ENCODE measurements at regions not wholly inside any gene's neighbourhood (a gene's known extent, or its start where the extent isn't known, plus 50 kb on each side); places are given as distances from the start of the nearest gene placed in this dataset.
"Not testable (repeated sequence)": the region's sequence is repeated elsewhere in the genome, so short reads cannot be mapped to it uniquely, and the experiment has no call there.

GRCh38 chr3:31319332-31319731 is 213.4 kb upstream of the STT3B start:
- peak overlapping the region; percentile 55 for H2BK120ac ChIP-seq (ENCODE audit: insufficient read depth, low read length, poor library complexity)

GRCh38 chr3:31321620-31322019 is 211.1 kb upstream of the STT3B start:
- Histone ChIP-seq H3K4me1 (ENCODE audit: control insufficient read depth in 1 of 2, insufficient read depth in 2 of 2, low read length in 2 of 2) (no peaks in the 10 kb centered on the region), H3K9me3 (ENCODE audit: insufficient read depth, low read depth, low read length) (no peaks in the 10 kb centered on the region), H3K9ac (ENCODE audit: low read length) (no peak overlapping the region), H3K4me2 (ENCODE audit: low read length) (no peak overlapping the region), H2BK5ac (ENCODE audit: low read depth, low read length, poor library complexity) (no peak overlapping the region), H3K27me3 (ENCODE audit: insufficient read depth, low read length) (no peaks in the 10 kb centered on the region), H3K4me3 (ENCODE audit: low read depth, low read length) (no peak overlapping the region), H2AFZ (ENCODE audit: insufficient read depth, low read length, poor library complexity) (no peak overlapping the region), H3K14ac (ENCODE audit: low read length) (no peak overlapping the region), H2AK5ac (ENCODE audit: low read length) (no peak overlapping the region), H4K12ac (ENCODE audit: low read depth, low read length) (no peak overlapping the region), H3K27ac (ENCODE audit: low read depth, low read length) (no peak overlapping the region), H2BK12ac (ENCODE audit: low read length) (no peak overlapping the region), H3K79me1 (ENCODE audit: low read length) (no peaks in the 10 kb centered on the region), H4K8ac (ENCODE audit: low read depth, low read length) (no peak overlapping the region), H3K4ac (ENCODE audit: low read depth, low read length) (no peak overlapping the region), H3K18ac (ENCODE audit: low read length) (no peak overlapping the region), H3K36me3 (ENCODE audit: control insufficient read depth in 1 of 2, insufficient read depth in 2 of 2, low read length in 2 of 2) (peaks cover 0 to 2% of the 10 kb centered on the region in 2 experiments), H4K91ac (ENCODE audit: low read depth, low read length) (no peak overlapping the region), H3K23ac (ENCODE audit: low read length) (no peak overlapping the region), H2BK120ac (ENCODE audit: insufficient read depth, low read length, poor library complexity) (no peak overlapping the region), H3K79me2 (ENCODE audit: control insufficient read depth, insufficient read depth, low read length, poor library complexity) (no peaks in the 10 kb centered on the region)
- WGBS (ENCODE audit: extremely low coverage, insufficient coverage, insufficient read length): no CpG with 5 or more reads among the region's 1 CpG
- DNase-seq: no peak

More at GRCh38 chr3:31319332-31319731, 213.4 kb upstream of the STT3B start:
- Histone ChIP-seq H3K23ac (ENCODE audit: low read length) (no peak overlapping the region), H3K4ac (ENCODE audit: low read depth, low read length) (no peak overlapping the region), H2BK5ac (ENCODE audit: low read depth, low read length, poor library complexity) (no peak overlapping the region), H3K27me3 (ENCODE audit: insufficient read depth, low read length) (no peaks in the 10 kb centered on the region), H3K36me3 (ENCODE audit: control insufficient read depth in 1 of 2, insufficient read depth in 2 of 2, low read length in 2 of 2) (peaks cover 0 to 2% of the 10 kb centered on the region in 2 experiments), H4K91ac (ENCODE audit: low read depth, low read length) (no peak overlapping the region), H3K4me3 (ENCODE audit: low read depth, low read length) (no peak overlapping the region), H3K79me1 (ENCODE audit: low read length) (no peaks in the 10 kb centered on the region), H3K9ac (ENCODE audit: low read length) (no peak overlapping the region), H2AK5ac (ENCODE audit: low read length) (no peak overlapping the region), H4K12ac (ENCODE audit: low read depth, low read length) (no peak overlapping the region), H2BK12ac (ENCODE audit: low read length) (no peak overlapping the region), H2AFZ (ENCODE audit: insufficient read depth, low read length, poor library complexity) (no peak overlapping the region), H3K27ac (ENCODE audit: low read depth, low read length) (no peak overlapping the region), H3K4me2 (ENCODE audit: low read length) (no peak overlapping the region), H3K9me3 (ENCODE audit: insufficient read depth, low read depth, low read length) (no peaks in the 10 kb centered on the region), H4K8ac (ENCODE audit: low read depth, low read length) (no peak overlapping the region), H3K14ac (ENCODE audit: low read length) (no peak overlapping the region), H3K4me1 (ENCODE audit: control insufficient read depth in 1 of 2, insufficient read depth in 2 of 2, low read length in 2 of 2) (no peaks in the 10 kb centered on the region), H3K18ac (ENCODE audit: low read length) (no peak overlapping the region), H3K79me2 (ENCODE audit: control insufficient read depth, insufficient read depth, low read length, poor library complexity) (no peaks in the 10 kb centered on the region)
- DNase-seq: no peak
- WGBS (ENCODE audit: extremely low coverage, insufficient coverage, insufficient read length): no CpG with 5 or more reads among the region's 2 CpGs

- Histone ChIP-seq H4K12ac (ENCODE audit: low read depth, low read length) (no peak overlapping the region), H4K8ac (ENCODE audit: low read depth, low read length) (no peak overlapping the region), H3K4me1 (ENCODE audit: control insufficient read depth in 1 of 2, insufficient read depth in 2 of 2, low read length in 2 of 2) (no peaks in the 10 kb centered on the region), H3K79me1 (ENCODE audit: low read length) (no peaks in the 10 kb centered on the region), H2BK5ac (ENCODE audit: low read depth, low read length, poor library complexity) (no peak overlapping the region), H3K9me3 (ENCODE audit: insufficient read depth, low read depth, low read length) (peaks cover 4% of the 10 kb centered on the region), H4K91ac (ENCODE audit: low read depth, low read length) (no peak overlapping the region), H3K27me3 (ENCODE audit: insufficient read depth, low read length) (no peaks in the 10 kb centered on the region), H3K14ac (ENCODE audit: low read length) (no peak overlapping the region), H3K4me3 (ENCODE audit: low read depth, low read length) (no peak overlapping the region), H2AK5ac (ENCODE audit: low read length) (no peak overlapping the region), H3K18ac (ENCODE audit: low read length) (no peak overlapping the region), H3K4ac (ENCODE audit: low read depth, low read length) (no peak overlapping the region), H2BK12ac (ENCODE audit: low read length) (no peak overlapping the region), H3K27ac (ENCODE audit: low read depth, low read length) (no peak overlapping the region), H2BK120ac (ENCODE audit: insufficient read depth, low read length, poor library complexity) (no peak overlapping the region), H2AFZ (ENCODE audit: insufficient read depth, low read length, poor library complexity) (no peak overlapping the region), H3K36me3 (ENCODE audit: control insufficient read depth in 1 of 2, insufficient read depth in 2 of 2, low read length in 2 of 2) (peaks cover 0 to 2% of the 10 kb centered on the region in 2 experiments), H3K79me2 (ENCODE audit: control insufficient read depth, insufficient read depth, low read length, poor library complexity) (no peaks in the 10 kb centered on the region), H3K23ac (ENCODE audit: low read length) (no peak overlapping the region), H3K4me2 (ENCODE audit: low read length) (no peak overlapping the region), H3K9ac (ENCODE audit: low read length) (no peak overlapping the region)
- DNase-seq: no peak
- no CpG with 5 or more reads among the region's 4 CpGs for WGBS (ENCODE audit: extremely low coverage, insufficient coverage, insufficient read length)
These were observed 210.3 kb upstream of the STT3B start for GRCh38 chr3:31322460-31322859.

- not testable (repeated sequence) for H3K23ac ChIP-seq (ENCODE audit: low read length); H3K18ac ChIP-seq (ENCODE audit: low read length); H2BK120ac ChIP-seq (ENCODE audit: insufficient read depth, low read length, poor library complexity); H3K14ac ChIP-seq (ENCODE audit: low read length); H3K9ac ChIP-seq (ENCODE audit: low read length); H4K91ac ChIP-seq (ENCODE audit: low read depth, low read length); H3K36me3 ChIP-seq (ENCODE audit: control insufficient read depth in 1 of 2, insufficient read depth in 2 of 2, low read length in 2 of 2); H3K9me3 ChIP-seq (ENCODE audit: insufficient read depth, low read depth, low read length); H4K8ac ChIP-seq (ENCODE audit: low read depth, low read length); H3K79me1 ChIP-seq (ENCODE audit: low read length); H2BK12ac ChIP-seq (ENCODE audit: low read length); H3K27me3 ChIP-seq (ENCODE audit: insufficient read depth, low read length); H3K4me3 ChIP-seq (ENCODE audit: low read depth, low read length); H2BK5ac ChIP-seq (ENCODE audit: low read depth, low read length, poor library complexity); H3K79me2 ChIP-seq (ENCODE audit: control insufficient read depth, insufficient read depth, low read length, poor library complexity); H4K12ac ChIP-seq (ENCODE audit: low read depth, low read length); H3K27ac ChIP-seq (ENCODE audit: low read depth, low read length); H3K4ac ChIP-seq (ENCODE audit: low read depth, low read length); H2AFZ ChIP-seq (ENCODE audit: insufficient read depth, low read length, poor library complexity); DNase-seq; H3K4me2 ChIP-seq (ENCODE audit: low read length); H2AK5ac ChIP-seq (ENCODE audit: low read length); H3K4me1 ChIP-seq (ENCODE audit: control insufficient read depth in 1 of 2, insufficient read depth in 2 of 2, low read length in 2 of 2)
- no CpG with 5 or more reads among the region's 3 CpGs for WGBS (ENCODE audit: extremely low coverage, insufficient coverage, insufficient read length)
These were observed 204.8 kb upstream of the STT3B start for GRCh38 chr3:31327826-31328357.

Data from trophoblast cell (in vitro differentiated cells and primary cell).